PC-9 (cell line): ENCODE measurements at regions not wholly inside any gene's neighbourhood (a gene's known extent, or its start where the extent isn't known, plus 50 kb on each side); places are given as distances from the start of the nearest gene placed in this dataset.

Source experiments
- BruUV-seq: library from RNA; stranded (reverse); fragments of 400-500 nt; replicated peaks from 2 replicates; lab custom pipeline; 2021; lab: Mats Ljungman, UMichigan
- CTCF ChIA-PET: fragments of 300-600 bp; sonication (Branson Sonifier 250); formaldehyde crosslinking; loops from one replicate; lab custom pipeline; 2022; ENCODE audit warnings: antibody characterized with exemption; lab: Charles Lee
- POLR2A ChIA-PET: fragments of 300-600 bp; sonication (Branson Sonifier 250); formaldehyde crosslinking; loops from one replicate; lab custom pipeline; 2022; ENCODE audit warnings: antibody characterized with exemption; ENCODE audit not compliant: unreplicated experiment; lab: Charles Lee
- DNase-seq, 2 experiments: peaks; one replicate each; pipeline versions ENCODE4 v3.0.0 to v3.0.0-alpha.2; 2015 to 2022; ENCODE audit warnings: mixed read lengths in 1 of 2
- H2AFZ ChIP-seq: fragments of 200-600 bp; sonication (generic); 2 replicates; pipeline ENCODE4 v1.8.1; 2017; ENCODE audit warnings: antibody characterized with exemption
- H3F3A ChIP-seq: fragments of 200-600 bp; sonication (generic); 2 replicates; pipeline ENCODE4 v1.8.1; 2017; ENCODE audit warnings: antibody characterized with exemption, mild to moderate bottlenecking, low read depth; ENCODE audit not compliant: insufficient read depth
- H3K27ac ChIP-seq: fragments of 200-600 bp; sonication (generic); 2 replicates; pipeline ENCODE4 v1.6.1; 2016; ENCODE audit warnings: mixed run types
- H3K27me3 ChIP-seq: fragments of 200-600 bp; sonication (generic); 2 replicates; pipeline ENCODE4 v1.6.1; 2016; ENCODE audit warnings: low read depth, mixed run types; ENCODE audit not compliant: insufficient read depth
- H3K36me3 ChIP-seq: fragments of 200-600 bp; sonication (generic); 2 replicates; pipeline ENCODE4 v1.6.1; 2016; ENCODE audit warnings: low read depth, mixed run types
- H3K4me1 ChIP-seq: fragments of 200-600 bp; sonication (generic); replicated peaks from 2 replicates; pipeline ENCODE4 v1.6.1; 2016; ENCODE audit warnings: mixed run types; ENCODE audit not compliant: insufficient read depth
- H3K4me2 ChIP-seq: fragments of 200-600 bp; sonication (generic); 2 replicates; pipeline ENCODE4 v1.6.1; 2017; ENCODE audit warnings: mixed run types
- H3K4me3 ChIP-seq: fragments of 200-600 bp; sonication (generic); 2 replicates; pipeline ENCODE4 v1.6.1; 2016; ENCODE audit warnings: mixed run types
- H3K79me2 ChIP-seq: fragments of 200-600 bp; sonication (generic); 2 replicates; pipeline ENCODE4 v1.6.1; 2017; ENCODE audit warnings: low read depth, mixed run types
- H3K9me2 ChIP-seq: fragments of 200-600 bp; sonication (generic); 2 replicates; pipeline ENCODE4 v1.8.1; 2017; ENCODE audit warnings: mild to moderate bottlenecking; ENCODE audit not compliant: insufficient read depth
- H3K9me3 ChIP-seq: fragments of 200-600 bp; sonication (generic); 2 replicates; pipeline ENCODE4 v1.8.1; 2016; ENCODE audit warnings: low read depth; ENCODE audit not compliant: insufficient read depth
- H4K20me1 ChIP-seq: fragments of 200-600 bp; sonication (generic); 2 replicates; pipeline ENCODE4 v1.8.1; 2017; ENCODE audit not compliant: insufficient read depth
- CTCF ChIP-seq: fragments of 200-600 bp; sonication (generic); conservative IDR thresholded peaks from 2 replicates; pipeline ENCODE4 v1.6.1; 2017; ENCODE audit warnings: mixed run types, antibody characterized with exemption, mild to moderate bottlenecking, moderate library complexity
- EZH2 ChIP-seq: fragments of 200-600 bp; sonication (generic); IDR thresholded peaks from 2 replicates; pipeline ENCODE4 v1.8.0; 2017; ENCODE audit warnings: antibody characterized with exemption, low read depth
- intact Hi-C: fragments of 100-400 bp; cut with micrococcal nuclease; formaldehyde crosslinking; loops from one replicate; pipeline ENCODE4 v1.10.0; 2022; ENCODE audit not compliant: unreplicated experiment

- Histone ChIP-seq H3K4me2 (no peak overlapping the region), H3F3A (no peaks in the 10 kb centered on the region), H2AFZ (no peak overlapping the region), H4K20me1 (no peaks in the 10 kb centered on the region), H3K9me3 (no peaks in the 10 kb centered on the region), H3K27ac (no peak overlapping the region), H3K9me2 (peaks cover 4% of the 10 kb centered on the region; the same call in 1 of the 2 replicates), H3K79me2 (no peaks in the 10 kb centered on the region), H3K36me3 (no peaks in the 10 kb centered on the region), H3K4me1 (no peaks in the 10 kb centered on the region), H3K4me3 (no peak overlapping the region), H3K27me3 (no peaks in the 10 kb centered on the region)
- no TSS peak for BruUV-seq
- ChIA-PET POLR2A (no interaction called here), CTCF (no interaction called here)
- DNase-seq, result no peak
- intact Hi-C loops, result no loop called here
- TF ChIP-seq EZH2 (no peak), CTCF (no peak)
Measured at GRCh38 chr13:74027161-74027779, 106.9 kb downstream of the KLF12 start.

- DNase-seq, result peak in 1 of 2 experiments; percentile 2
- POLR2A ChIA-PET, result no interaction called here
- no peaks in the 10 kb centered on the region for H3K27me3 ChIP-seq
- H4K20me1 ChIP-seq, result no peaks in the 10 kb centered on the region
- TF ChIP-seq EZH2 (no peak), CTCF (no peak)
- no peaks in the 10 kb centered on the region for H3F3A ChIP-seq
- intact Hi-C loops, result no loop called here
- no peak overlapping the region for H3K4me3 ChIP-seq
- peaks cover 4% of the 10 kb centered on the region; the same call in 1 of the 2 replicates for H3K9me2 ChIP-seq
- no peaks in the 10 kb centered on the region for H3K36me3 ChIP-seq
- H3K4me1 ChIP-seq, result no peaks in the 10 kb centered on the region
- H3K27ac ChIP-seq, result no peak overlapping the region
- CTCF ChIA-PET, result no interaction called here
- BruUV-seq, result no TSS peak
- H3K9me3 ChIP-seq, result no peaks in the 10 kb centered on the region
- H2AFZ ChIP-seq, result peak overlapping the region; percentile 61
- no peaks in the 10 kb centered on the region for H3K79me2 ChIP-seq
- no peak overlapping the region for H3K4me2 ChIP-seq
Measured at GRCh38 chr13:74026753-74027152, 107.5 kb downstream of the KLF12 start.

GRCh38 chr13:74025369-74025768 is 108.8 kb downstream of the KLF12 start:
- Histone ChIP-seq H3K27ac (no peak overlapping the region), H3K4me3 (no peak overlapping the region), H3K4me1 (no peaks in the 10 kb centered on the region), H2AFZ (no peak overlapping the region), H3F3A (no peaks in the 10 kb centered on the region), H3K27me3 (no peaks in the 10 kb centered on the region), H3K9me3 (no peaks in the 10 kb centered on the region), H3K4me2 (no peak overlapping the region), H3K79me2 (no peaks in the 10 kb centered on the region), H4K20me1 (no peaks in the 10 kb centered on the region), H3K9me2 (peaks cover 4% of the 10 kb centered on the region; the same call in 1 of the 2 replicates), H3K36me3 (no peaks in the 10 kb centered on the region)
- no peak for DNase-seq
- CTCF ChIA-PET, result no interaction called here
- POLR2A ChIA-PET, result no interaction called here
- TF ChIP-seq EZH2 (no peak), CTCF (no peak)
- no TSS peak for BruUV-seq
- intact Hi-C loops, result no loop called here
